ENCODE measurements at regions not wholly inside any gene's neighbourhood (a gene's known extent, or its start where the extent isn't known, plus 50 kb on each side); places are given as distances from the start of the nearest gene placed in this dataset.

DNA sequence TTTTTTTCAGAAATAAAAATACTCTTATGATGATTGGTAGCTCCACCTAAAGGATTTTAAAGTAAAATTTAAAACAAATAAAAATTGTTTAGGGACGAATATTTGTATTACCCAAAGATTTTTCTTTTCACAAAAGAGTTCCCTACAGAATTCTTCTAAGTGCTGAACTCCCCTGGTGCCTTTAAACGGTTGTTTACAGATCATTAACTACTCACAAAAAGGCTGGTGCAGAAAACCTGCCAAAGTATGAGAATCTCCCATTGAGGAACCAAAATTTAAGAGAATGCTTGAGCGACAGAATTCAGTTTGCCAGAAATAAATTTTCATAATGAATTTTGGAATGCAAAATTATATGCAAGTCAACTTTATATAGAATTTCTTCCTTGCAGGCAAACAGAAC lies 497.8 kb upstream of the NR2F2 start:
- no peak for DNase-seq (ENCODE audit: low read depth)

DNA sequence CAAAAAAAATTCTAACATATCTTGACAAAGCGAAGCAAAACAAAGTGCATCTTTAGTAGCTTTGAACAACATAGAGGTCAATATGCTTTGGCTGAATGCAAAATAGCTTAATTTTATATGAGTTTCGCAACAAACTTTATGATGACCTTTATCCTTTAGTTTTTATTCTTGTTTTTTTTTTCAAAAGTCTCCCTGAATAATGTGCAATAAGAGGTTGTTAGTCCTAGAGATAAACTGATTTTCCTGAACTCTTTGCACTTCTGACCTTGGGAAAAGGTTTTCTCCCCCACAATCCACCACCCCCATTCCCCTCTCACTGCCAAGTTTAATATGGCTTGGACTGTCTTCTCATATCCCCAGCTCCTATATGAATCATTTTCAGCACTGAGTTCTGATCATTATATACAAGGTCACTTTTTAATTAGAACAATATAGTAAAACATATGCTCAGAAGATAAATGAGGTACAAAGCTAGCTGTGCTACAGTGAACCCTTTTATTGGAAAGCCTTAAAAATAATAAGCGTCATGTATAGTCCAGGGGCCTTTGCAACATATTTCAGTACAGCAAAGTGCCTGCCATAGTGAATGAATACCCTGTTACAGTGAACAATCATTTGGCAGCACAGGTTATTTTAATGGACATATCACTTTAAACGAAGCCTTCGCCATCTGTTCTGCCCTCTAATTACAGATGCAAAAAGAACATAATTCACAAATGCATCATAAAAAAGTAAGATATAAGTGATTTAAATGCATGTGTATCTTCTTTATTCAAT lies 496.3 kb upstream of the NR2F2 start:
- DNase-seq (ENCODE audit: low read depth) = no peak

DNA sequence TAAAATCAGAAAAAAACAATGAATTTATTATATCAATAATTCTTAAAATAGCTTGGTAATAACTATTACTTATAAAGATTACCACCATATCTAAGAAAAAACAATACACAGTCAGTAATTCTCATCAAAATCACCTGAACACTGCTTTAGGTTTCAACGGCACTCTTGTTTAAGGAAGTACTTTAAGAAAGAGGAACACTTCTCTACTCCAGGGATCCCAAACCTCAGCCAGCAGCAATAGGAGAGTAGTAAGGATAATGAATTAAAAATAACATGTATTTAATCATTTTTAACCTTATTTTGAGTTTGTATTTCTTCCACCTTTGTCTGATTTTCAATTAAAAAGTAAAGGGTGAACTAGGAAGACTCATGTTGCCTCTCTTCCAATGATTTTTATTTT lies 494.0 kb upstream of the NR2F2 start:
- DNase-seq (ENCODE audit: low read depth) = no peak

- DNase-seq (ENCODE audit: low read depth) = no peak
Measured at GRCh38 chr15:95837341-95838004, 493.0 kb upstream of the NR2F2 start.

DNA sequence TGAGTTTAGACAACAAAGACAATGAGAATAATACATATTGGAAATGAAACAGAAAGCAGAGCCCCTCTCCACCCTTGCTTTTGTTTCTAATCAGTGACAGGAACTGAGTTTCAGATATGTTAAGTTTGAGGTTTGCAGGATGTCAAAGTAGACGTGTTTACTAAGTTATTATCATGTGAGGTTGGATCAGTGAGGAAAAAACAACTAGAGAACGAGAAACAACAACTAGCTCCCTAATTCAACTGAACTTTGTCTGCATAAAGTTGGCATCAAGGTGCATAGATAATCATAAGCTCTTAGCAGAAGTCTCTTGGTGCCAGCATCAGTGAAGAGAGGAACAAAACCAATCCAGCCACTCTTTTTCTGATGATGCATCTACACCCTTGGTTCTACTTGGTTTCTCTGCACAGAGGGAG lies 491.1 kb upstream of the NR2F2 start:
- DNase-seq (ENCODE audit: low read depth) = no peak

GRCh38 chr15:95840004-95840403 lies 490.5 kb upstream of the NR2F2 start:
- DNase-seq (ENCODE audit: low read depth) = no peak

GRCh38 chr15:95840855-95841254 lies 489.6 kb upstream of the NR2F2 start:
- no peak for DNase-seq (ENCODE audit: low read depth)

- no peak for DNase-seq (ENCODE audit: low read depth)
Measured at GRCh38 chr15:95842576-95842975, 487.9 kb upstream of the NR2F2 start.

DNA sequence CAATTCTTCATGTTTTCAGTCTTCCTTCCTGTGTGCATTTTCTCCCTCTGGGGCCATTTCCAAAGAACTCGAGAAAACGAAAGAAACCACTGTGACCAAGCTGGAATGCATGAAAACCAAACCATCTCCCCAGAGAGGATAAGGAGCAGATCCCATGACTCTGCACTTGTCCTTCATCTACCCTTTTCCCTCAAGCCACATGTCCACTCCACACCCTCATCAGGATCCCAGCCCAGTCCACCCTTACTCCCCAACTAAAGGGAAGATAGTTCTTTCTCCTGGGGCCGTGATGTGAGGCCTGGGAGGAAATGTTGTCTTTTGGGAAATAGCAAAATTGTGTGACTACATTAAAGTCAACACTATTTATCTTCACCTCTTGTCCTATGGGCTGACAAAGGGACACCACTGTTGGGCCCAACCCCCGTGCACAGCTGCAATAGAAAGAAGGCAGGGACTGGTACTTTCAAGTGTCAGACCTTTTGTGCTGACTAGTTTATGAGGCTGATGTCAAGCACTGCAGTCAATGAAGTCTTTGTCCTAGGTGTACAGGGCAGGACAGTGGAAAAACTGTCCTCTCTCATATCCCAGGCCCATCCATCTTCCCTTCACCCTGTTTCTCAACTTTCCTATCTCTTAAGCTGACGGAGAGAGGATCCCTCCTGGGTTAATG lies 487.1 kb upstream of the NR2F2 start:
- DNase-seq (ENCODE audit: low read depth) = no peak

DNA sequence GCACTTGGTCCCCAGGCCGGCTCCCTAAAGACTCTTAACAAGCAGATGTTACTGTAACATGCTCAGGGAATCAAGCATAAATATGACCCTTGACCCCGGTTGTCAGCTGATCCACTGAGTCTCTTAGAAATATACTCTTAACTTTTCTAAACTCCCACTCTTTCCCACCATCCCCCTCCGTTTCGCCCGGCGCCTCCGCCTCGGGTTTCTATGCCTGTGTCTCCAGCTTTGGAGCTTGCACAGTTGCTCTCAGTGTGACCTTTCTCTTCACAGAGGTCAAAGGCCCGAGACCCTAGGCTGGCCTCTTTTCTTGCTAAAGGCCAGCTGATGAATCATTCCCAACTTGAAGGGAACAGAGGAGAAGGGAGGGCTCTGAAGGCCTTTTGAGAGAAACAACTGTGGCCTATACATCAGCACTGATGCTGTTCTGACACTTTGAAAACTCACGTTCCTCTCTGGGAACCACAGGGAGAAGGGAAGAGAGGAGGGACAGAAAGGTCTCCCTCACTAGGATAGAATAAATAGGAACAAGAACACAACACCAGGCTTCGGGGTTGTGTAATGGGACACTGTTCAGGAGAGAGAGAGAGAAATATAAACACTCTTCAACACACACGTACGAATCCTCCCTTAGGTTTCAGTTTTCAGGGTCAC lies 484.5 kb upstream of the NR2F2 start:
- DNase-seq (ENCODE audit: low read depth) = no peak

DNA sequence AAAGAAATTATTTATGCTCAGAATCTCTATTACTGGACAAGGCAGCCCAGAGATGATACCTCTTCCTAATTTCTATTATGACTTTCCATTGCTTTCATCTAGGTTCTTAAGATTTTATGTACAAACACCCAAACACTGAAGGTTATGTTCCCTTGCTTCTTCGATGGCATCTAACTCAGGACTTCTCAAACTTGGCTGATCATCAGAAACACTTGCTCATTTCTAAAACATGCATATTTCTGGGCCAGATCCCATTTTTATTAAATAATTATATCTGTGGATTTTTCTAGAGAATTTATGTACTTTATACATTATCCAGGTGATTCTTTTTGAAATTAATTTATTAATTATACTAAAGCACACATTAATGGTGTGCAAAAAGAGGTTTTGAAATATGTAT lies 482.4 kb upstream of the NR2F2 start:
- no peak for DNase-seq (ENCODE audit: low read depth)

DNA sequence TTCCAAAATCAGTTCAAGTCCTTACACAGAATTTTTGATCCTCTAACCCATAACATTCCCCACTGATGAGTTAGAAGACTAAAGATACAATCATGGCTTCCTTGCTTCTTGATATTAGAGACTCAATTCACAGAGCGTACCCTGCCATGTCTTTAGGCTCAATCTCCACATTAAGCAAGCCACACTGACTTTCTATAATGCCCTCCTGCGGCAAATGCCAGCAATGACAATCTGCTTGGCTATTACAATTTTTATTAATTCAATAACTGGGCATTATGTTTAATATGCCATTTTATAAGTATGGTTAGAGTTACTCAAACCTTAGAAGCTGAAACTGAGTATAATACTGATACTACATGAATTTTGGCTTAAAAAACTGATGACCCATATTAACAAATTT lies 479.7 kb upstream of the NR2F2 start:
- no peak for DNase-seq (ENCODE audit: low read depth)

DNA sequence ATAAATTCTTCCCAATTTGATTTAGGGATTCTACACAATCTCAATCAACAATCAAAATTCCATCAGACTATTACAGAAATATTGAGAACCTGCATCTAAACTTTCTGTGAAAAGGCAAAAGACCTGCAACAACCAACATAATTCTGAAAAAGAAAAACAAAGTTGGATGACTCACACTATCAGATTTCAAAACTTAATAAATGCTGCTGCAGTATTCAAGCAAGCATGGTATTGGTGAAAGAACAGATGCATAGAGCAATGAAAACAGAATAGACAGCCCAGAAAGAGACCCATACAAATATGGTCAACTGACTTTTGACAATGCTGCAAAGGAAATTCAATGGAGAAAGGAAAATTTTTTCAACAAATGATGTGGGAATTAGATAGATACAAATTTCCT lies 477.1 kb upstream of the NR2F2 start:
- DNase-seq (ENCODE audit: low read depth) = no peak

- no peak for DNase-seq (ENCODE audit: low read depth)
Measured at GRCh38 chr15:95857124-95857757, 473.3 kb upstream of the NR2F2 start.

DNA sequence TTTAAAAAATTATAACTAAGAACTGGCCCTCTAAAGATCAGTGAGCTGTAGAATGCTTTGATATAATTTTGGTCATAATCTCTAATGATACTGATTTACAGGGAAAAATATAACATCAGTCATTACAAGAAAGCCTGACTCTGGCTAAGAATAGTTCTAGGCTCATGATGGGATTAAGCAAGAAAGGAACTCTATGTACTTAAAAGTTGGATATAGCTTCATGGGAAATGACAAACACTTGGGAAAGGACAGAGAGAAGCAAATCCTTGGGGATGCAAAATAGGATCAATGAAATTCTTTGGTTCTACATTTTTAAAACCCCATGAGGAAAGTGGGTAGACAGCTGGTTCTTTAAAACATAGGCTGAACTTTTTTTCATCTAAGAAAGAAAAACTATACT lies 472.7 kb upstream of the NR2F2 start:
- no peak for DNase-seq (ENCODE audit: low read depth)

- DNase-seq (ENCODE audit: low read depth) = no peak
Measured at GRCh38 chr15:95860406-95860805, 470.1 kb upstream of the NR2F2 start.

- no peak for DNase-seq (ENCODE audit: low read depth)
Measured at GRCh38 chr15:95864467-95864886, 466.0 kb upstream of the NR2F2 start.

- no peak for DNase-seq (ENCODE audit: low read depth)
Measured at GRCh38 chr15:95865330-95865739, 465.2 kb upstream of the NR2F2 start.

DNA sequence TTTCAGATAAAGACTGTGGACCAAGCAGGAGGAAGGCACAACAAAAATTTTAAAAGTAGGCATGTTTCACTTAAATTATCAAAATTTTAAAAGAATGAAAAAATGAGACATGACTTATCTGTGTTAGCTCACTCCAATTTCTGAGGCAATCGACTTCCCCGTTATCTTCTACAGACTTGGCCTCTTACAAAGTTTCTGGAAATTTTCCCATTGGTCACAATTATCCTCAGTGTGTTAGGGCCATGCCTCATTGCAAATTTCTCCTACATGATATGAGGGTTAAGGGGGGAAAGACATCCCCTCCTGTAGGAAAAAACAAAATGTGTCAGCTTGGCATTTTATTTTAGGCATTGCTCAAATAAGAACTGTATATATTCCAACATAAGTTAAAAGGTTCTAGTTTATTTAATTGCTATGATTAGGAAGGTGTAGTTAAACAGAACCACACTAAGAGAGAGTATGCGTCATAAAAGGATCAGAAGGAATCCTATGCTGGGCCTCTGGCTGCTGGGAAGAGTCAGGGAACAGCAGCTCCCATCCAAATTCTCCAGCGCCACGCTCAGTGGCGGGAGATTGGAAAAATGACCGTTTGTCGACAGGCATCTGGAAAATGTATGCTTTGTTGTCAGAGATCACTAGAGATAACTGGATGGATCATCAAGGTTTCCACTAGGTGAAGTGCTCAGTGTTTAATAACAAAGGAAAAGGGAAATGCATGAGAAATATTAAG lies 463.6 kb upstream of the NR2F2 start:
- no peak for DNase-seq (ENCODE audit: low read depth)

DNA sequence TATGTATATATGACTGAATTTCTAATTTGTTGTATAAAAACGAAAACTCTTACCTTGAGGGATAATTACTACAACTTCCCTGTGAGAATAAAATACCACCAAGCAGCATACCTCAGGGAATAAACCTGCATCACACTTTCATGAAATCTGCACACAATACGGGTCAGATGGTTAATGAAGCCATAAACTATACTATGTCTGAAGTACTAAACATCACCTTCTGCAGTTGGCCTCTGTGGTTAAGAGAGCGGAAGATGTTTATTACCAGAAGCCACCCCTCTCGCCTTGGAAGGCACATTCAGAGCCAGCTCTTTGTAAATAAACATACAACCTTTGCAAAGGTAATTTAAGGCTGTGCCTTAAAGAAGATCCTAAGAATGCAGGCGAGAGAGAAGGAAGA lies 462.1 kb upstream of the NR2F2 start:
- DNase-seq (ENCODE audit: low read depth) = no peak

- no peak for DNase-seq (ENCODE audit: low read depth)
Measured at GRCh38 chr15:95868970-95869369, 461.5 kb upstream of the NR2F2 start.

DNA sequence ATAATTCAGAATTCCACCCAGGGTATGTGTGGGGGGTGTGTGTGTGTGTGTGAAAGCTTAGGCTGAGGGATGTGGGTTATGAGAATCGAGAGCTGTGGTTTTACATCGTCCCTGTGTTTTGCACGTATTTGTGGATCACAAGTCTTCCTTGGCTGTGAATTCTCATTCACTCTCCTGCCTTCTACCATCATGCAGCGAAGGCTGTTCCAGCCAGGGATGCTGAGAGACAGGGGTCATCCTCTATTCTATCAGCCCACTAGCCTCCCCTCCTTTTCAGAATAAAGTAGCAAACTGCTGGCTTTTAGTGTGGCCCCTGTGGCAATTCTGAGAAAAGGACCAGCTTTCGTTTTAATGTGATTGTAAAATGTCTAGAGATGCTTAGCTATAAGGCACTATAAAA lies 460.6 kb upstream of the NR2F2 start:
- no peak for DNase-seq (ENCODE audit: low read depth)
